ENCODE measurements at regions not wholly inside any gene's neighbourhood (a gene's known extent, or its start where the extent isn't known, plus 50 kb on each side); places are given as distances from the start of the nearest gene placed in this dataset.

DNA sequence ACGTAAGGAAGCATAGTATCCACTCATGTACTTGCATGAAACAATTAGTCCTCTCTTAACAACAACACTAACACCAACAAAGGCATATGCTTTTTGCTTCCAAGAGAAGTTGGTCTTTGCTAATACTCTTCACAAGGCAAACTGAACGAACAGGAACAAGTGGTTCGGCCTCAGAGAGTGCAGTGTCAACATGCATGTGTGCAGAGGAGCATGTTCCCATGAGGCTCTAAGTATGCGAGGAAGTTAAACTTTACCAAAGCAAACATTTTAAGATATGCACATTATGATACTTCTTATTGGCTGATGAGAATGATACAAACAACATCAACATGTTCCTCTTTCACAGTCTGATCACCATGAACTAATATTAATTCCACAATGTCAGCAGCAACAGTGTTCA lies 285.3 kb upstream of the IRX5 start:
- Mint-ChIP-seq H3K36me3 (ENCODE audit: insufficient read depth, unreplicated experiment) (no peaks in the 10 kb centered on the region), H3K4me3 (ENCODE audit: low read depth, unreplicated experiment) (no peak overlapping the region), H3K9me3 (ENCODE audit: low read depth, unreplicated experiment) (peaks cover 2% of the 10 kb centered on the region), H3K4me1 (ENCODE audit: low read depth, unreplicated experiment) (no peaks in the 10 kb centered on the region), H3K27ac (ENCODE audit: unreplicated experiment) (no peak overlapping the region), H3K27me3 (ENCODE audit: unreplicated experiment) (peaks cover 30% of the 10 kb centered on the region)
- no TSS peak for BruUV-seq (replicated peaks)
- no peak for DNase-seq
- TF ChIP-seq, protein P1, sequence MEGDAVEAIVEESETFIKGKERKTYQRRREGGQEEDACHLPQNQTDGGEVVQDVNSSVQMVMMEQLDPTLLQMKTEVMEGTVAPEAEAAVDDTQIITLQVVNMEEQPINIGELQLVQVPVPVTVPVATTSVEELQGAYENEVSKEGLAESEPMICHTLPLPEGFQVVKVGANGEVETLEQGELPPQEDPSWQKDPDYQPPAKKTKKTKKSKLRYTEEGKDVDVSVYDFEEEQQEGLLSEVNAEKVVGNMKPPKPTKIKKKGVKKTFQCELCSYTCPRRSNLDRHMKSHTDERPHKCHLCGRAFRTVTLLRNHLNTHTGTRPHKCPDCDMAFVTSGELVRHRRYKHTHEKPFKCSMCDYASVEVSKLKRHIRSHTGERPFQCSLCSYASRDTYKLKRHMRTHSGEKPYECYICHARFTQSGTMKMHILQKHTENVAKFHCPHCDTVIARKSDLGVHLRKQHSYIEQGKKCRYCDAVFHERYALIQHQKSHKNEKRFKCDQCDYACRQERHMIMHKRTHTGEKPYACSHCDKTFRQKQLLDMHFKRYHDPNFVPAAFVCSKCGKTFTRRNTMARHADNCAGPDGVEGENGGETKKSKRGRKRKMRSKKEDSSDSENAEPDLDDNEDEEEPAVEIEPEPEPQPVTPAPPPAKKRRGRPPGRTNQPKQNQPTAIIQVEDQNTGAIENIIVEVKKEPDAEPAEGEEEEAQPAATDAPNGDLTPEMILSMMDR (IDR thresholded peaks at IDR 0.05; ENCODE audit: unreplicated experiment), result no peak
- CTCF ChIA-PET, result no interaction called here
- intact Hi-C loops (cut with micrococcal nuclease; ENCODE audit: unreplicated experiment), result no loop called here

DNA sequence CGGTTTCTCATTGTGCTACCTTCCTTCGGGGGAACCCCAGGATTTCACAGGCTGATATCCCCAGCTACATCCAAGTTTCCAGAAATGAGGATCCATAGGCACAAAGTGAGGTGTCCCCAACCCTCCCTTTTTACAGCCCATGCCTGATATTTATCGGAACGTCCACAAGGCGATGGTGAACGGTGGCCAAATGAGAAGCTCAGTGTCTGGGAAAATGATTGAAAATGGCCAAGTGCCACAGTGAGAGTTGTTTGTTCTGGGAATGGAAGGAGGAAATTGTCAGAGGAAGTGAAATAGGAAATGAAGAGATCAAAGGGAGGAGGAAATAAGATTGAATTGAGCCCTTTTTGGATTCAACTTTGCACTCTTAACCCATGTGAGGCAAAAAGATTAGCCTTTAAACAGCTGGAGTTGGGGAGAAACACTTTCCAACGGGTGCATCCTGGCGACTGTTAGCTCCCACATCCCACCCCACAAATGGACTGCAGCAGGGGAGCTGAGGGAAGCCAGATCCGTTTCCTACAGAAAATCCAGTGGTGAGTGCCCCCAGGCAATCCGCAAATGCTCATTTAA lies 294.4 kb upstream of the IRX5 start:
- no peaks in the 10 kb centered on the region for H3K9me3 Mint-ChIP-seq (ENCODE audit: low read depth, unreplicated experiment)
- CTCF ChIA-PET, result no interaction called here

DNA sequence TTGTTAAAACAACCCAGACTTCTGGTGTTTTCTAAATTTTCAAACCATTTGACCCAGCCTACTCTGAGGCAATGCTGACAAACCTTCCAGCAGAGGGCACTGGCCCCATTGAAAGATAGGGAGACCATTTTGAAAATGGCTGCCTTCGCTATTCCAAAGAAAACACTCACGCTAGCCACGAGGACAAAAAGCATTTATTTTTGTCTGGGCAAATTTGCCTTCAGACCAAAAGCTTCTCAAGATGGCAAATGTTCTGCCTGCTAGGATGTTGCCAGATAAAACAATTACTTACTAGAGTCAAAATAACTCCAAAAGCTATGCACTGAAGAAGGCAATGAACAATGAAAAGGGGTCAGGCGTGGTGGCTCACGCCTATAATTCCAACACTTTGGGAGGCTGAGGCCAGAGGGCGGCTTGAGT lies 296.7 kb upstream of the IRX5 start:
- no TSS peak for BruUV-seq (replicated peaks)
- peak; percentile 21 for DNase-seq
- Mint-ChIP-seq H3K27me3 (ENCODE audit: unreplicated experiment) (peaks cover 48% of the 10 kb centered on the region), H3K27ac (ENCODE audit: unreplicated experiment) (no peak overlapping the region), H3K4me1 (ENCODE audit: low read depth, unreplicated experiment) (no peaks in the 10 kb centered on the region), H3K36me3 (ENCODE audit: insufficient read depth, unreplicated experiment) (no peaks in the 10 kb centered on the region), H3K9me3 (ENCODE audit: low read depth, unreplicated experiment) (no peaks in the 10 kb centered on the region), H3K4me3 (ENCODE audit: low read depth, unreplicated experiment) (no peak overlapping the region)
- intact Hi-C loops (cut with micrococcal nuclease; ENCODE audit: unreplicated experiment), result loop anchor here (5.0 kb wide), 1 partner anchor 323 kb away; no protein-coding TSS in a partner anchor
- TF ChIP-seq, protein P1 (IDR thresholded peaks at IDR 0.05; ENCODE audit: unreplicated experiment), result peak; percentile 27
- CTCF ChIA-PET, result no interaction called here

More for the DNA sequence above, 294.4 kb upstream of the IRX5 start:
- no TSS peak for BruUV-seq (replicated peaks)
- no peaks in the 10 kb centered on the region for H3K4me1 Mint-ChIP-seq (ENCODE audit: low read depth, unreplicated experiment)
- H3K36me3 Mint-ChIP-seq (ENCODE audit: insufficient read depth, unreplicated experiment), result no peaks in the 10 kb centered on the region
- no peak for DNase-seq
- intact Hi-C loops (cut with micrococcal nuclease; ENCODE audit: unreplicated experiment), result no loop called here
- H3K27me3 Mint-ChIP-seq (ENCODE audit: unreplicated experiment), result peaks cover 32% of the 10 kb centered on the region
- TF ChIP-seq, protein P1 (IDR thresholded peaks at IDR 0.05; ENCODE audit: unreplicated experiment), result no peak
- H3K4me3 Mint-ChIP-seq (ENCODE audit: low read depth, unreplicated experiment), result no peak overlapping the region
- H3K27ac Mint-ChIP-seq (ENCODE audit: unreplicated experiment), result no peak overlapping the region

DNA sequence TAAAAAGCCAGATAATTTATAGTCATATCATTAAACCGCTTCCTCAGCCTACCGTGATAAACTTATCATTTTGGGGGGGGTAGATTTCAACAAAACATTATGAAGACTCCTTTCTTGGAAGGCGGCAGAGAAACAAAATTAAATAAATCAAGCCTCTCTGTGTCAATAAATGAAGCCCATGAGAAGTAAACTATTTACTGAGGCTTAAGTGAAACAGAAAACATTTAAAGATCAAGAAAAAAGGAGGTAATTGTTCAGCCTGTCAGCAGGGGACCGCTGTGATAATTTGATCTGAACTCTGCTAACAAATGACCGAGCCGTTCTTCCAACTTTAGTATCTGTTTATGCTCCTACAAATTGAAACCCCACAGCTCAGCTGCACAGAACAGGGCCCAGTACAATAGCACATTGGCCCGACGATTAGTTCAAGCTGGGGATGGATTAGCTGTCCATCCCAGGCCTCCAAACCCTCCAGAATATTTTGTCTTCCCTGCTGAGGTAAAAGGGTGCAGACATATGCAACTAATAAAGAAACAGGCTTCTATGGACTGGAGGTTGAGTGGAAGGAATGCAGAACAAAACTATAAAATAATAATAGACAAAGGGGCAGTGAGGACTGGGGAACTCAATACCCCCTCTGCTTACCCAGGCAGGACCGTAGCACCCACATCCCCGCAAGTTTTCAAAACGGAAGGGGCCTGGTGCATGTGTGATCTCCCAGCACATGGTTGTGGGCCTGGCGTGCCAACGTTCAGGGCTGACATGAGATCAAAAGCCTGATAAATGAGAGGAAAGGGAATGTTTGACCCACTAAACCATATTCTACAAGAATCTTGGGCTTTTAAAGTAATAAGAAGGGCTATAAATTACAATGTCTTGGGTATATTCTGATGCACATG lies 298.1 kb upstream of the IRX5 start:
- peaks cover 60% of the 10 kb centered on the region for H3K27me3 Mint-ChIP-seq (ENCODE audit: unreplicated experiment)
- intact Hi-C loops (cut with micrococcal nuclease; ENCODE audit: unreplicated experiment), result loop anchor here (5.0 kb wide), 1 partner anchor 325 kb away; no protein-coding TSS in a partner anchor

More for the DNA sequence above, 298.1 kb upstream of the IRX5 start:
- TF ChIP-seq, protein P1 (IDR thresholded peaks at IDR 0.05; ENCODE audit: unreplicated experiment), result no peak
- CTCF ChIA-PET, result interaction anchor here (0.7 kb wide), 1 partner anchor 187 kb away, joined by 5 read pairs; no protein-coding TSS in a partner anchor
- no peaks in the 10 kb centered on the region for H3K36me3 Mint-ChIP-seq (ENCODE audit: insufficient read depth, unreplicated experiment)
- no peaks in the 10 kb centered on the region for H3K9me3 Mint-ChIP-seq (ENCODE audit: low read depth, unreplicated experiment)
- no TSS peak for BruUV-seq (replicated peaks)
- H3K4me3 Mint-ChIP-seq (ENCODE audit: low read depth, unreplicated experiment), result no peak overlapping the region
- no peak for DNase-seq
- no peak overlapping the region for H3K27ac Mint-ChIP-seq (ENCODE audit: unreplicated experiment)
- H3K4me1 Mint-ChIP-seq (ENCODE audit: low read depth, unreplicated experiment), result no peaks in the 10 kb centered on the region
